ENCODE measurements at regions not wholly inside any gene's neighbourhood (a gene's known extent, or its start where the extent isn't known, plus 50 kb on each side); places are given as distances from the start of the nearest gene placed in this dataset.

GRCh38 chr5:34505731-34506130 is 150.4 kb upstream of the RAI14 start:
- no peak for DNase-seq (ENCODE audit: low read depth)

- DNase-seq (ENCODE audit: low read depth), result no peak
Measured at GRCh38 chr5:34507933-34508332, 148.2 kb upstream of the RAI14 start.

DNA sequence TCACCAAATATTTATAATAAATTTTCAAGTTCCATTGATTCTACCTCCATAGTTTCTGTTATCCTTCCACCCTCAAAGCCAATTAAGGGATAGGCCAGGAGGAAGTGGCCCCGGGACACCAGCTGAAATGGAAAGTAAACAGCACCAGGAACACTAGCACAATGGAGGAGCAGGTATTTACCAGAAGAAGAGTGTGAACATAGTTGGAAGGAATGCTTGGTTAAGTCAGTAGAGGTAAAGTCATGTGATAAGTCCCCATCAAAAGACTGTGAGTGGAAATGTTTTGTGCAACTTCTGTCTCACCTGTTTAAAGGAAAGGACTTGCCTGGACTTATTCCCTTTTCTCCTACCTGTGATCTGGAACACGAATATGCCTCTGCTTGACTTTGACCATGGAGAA is 146.7 kb upstream of the RAI14 start:
- no peak for DNase-seq (ENCODE audit: low read depth)

- DNase-seq (ENCODE audit: low read depth), result no peak
Measured at GRCh38 chr5:34510002-34510401, 146.1 kb upstream of the RAI14 start.

- no peak for DNase-seq (ENCODE audit: low read depth)
Measured at GRCh38 chr5:34511063-34511462, 145.1 kb upstream of the RAI14 start.

DNA sequence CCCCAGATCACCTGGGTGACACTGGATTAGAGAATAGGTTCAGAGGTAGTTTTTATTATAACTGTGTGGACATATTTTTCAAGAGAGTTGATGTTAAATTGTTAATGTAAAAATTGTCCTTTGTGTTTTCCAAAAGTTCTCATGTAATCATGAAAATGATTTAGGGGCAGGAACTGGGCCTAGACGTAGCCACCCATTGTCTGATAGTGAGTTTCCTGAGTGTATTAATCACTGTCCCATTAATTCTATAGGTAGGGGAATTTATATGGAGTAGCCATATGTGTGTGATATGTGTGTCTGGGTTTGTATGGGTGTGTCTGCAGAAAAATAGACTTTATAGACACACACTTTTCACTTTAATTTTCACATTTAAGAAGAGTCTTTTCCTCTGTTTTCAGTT is 144.6 kb upstream of the RAI14 start:
- no peak for DNase-seq (ENCODE audit: low read depth)

- no peak for DNase-seq (ENCODE audit: low read depth)
Measured at GRCh38 chr5:34511915-34512314, 144.2 kb upstream of the RAI14 start.

- no peak for DNase-seq (ENCODE audit: low read depth)
Measured at GRCh38 chr5:34516166-34516565, 140.0 kb upstream of the RAI14 start.

DNA sequence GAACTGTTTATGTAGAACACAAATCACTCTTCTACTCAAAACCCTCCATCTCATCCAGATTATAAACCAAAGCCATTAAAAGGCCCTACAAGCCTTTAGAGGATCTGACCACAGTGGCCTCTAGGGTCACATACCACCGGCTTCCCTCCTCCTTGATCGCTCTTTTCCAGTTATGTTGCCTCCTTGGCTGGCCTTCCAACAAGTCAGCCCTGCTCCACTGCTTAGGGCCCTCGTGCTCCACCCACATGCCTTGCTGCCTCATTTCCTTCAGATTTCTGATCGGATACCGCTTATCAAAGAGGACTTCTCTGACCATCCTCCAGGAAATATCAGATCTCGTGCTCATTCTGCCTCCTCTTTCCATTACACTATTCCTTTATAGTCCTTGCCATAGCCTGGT is 139.4 kb upstream of the RAI14 start:
- DNase-seq (ENCODE audit: low read depth), result no peak

- DNase-seq (ENCODE audit: low read depth), result no peak
Measured at GRCh38 chr5:34517249-34517648, 138.9 kb upstream of the RAI14 start.

GRCh38 chr5:34519489-34520220 is 136.5 kb upstream of the RAI14 start:
- no peak for DNase-seq (ENCODE audit: low read depth)

GRCh38 chr5:34521628-34522290 is 134.4 kb upstream of the RAI14 start:
- no peak for DNase-seq (ENCODE audit: low read depth)

DNA sequence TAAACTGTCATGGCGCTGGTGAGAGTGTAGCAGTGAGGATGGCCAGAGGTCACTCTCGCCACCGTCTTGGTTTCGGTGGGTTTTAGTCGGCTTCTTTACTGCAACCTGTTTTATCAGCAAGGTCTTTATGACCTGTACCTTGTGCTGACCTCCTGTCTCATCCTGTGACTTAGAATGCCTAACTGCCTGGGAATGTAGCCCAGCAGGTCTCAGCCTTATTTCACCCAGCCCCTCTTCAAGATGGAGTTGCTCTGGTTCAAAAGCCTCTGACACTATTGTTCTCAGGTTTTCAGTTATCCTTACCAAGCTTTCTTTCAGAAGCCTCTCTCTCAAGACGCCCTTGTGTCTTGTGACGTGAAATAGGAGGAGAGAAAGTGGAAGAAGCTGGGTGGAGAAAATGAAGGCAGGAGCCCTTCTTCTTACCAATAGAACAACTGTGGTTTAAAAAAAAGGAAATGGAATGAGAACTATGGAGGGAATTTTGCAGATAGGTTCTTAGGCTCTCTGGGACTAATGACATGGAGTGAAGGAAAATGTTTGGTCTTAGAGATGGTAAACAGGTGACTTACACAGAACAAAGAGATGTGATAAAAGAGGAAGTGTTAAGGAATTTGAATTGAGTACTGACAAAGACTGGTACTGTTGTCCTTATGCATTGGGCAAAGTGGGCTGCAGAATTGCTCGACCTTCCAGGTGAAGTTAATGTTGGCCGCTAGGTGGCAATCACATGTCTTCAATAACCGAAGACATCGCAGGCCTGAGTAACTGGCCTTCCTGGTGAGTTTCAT is 133.3 kb upstream of the RAI14 start:
- DNase-seq (ENCODE audit: low read depth), result no peak

GRCh38 chr5:34523387-34523726 is 132.8 kb upstream of the RAI14 start:
- DNase-seq (ENCODE audit: low read depth), result no peak

GRCh38 chr5:34524123-34524522 is 132.0 kb upstream of the RAI14 start:
- DNase-seq (ENCODE audit: low read depth), result no peak

DNA sequence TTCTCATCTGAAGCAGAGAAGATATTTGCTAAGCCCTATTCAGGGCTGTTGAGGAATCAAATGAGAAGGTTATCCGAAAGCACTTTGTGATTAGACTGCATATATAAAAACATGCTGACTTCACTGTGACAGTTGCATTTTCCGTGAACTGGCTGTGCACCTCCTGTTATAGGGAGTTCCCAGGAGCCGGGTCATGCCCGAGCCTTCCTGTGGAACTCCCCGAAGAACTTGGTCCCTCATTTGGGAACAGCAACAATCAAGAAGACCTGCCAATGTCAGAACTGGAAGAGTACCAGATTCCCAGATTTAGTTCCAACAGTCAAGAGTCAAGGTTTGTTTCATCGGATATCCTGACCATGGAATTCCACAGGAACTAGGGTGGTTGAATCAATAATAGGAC is 130.4 kb upstream of the RAI14 start:
- DNase-seq (ENCODE audit: low read depth), result no peak

- no peak for DNase-seq (ENCODE audit: low read depth)
Measured at GRCh38 chr5:34526682-34527305, 129.3 kb upstream of the RAI14 start.

DNA sequence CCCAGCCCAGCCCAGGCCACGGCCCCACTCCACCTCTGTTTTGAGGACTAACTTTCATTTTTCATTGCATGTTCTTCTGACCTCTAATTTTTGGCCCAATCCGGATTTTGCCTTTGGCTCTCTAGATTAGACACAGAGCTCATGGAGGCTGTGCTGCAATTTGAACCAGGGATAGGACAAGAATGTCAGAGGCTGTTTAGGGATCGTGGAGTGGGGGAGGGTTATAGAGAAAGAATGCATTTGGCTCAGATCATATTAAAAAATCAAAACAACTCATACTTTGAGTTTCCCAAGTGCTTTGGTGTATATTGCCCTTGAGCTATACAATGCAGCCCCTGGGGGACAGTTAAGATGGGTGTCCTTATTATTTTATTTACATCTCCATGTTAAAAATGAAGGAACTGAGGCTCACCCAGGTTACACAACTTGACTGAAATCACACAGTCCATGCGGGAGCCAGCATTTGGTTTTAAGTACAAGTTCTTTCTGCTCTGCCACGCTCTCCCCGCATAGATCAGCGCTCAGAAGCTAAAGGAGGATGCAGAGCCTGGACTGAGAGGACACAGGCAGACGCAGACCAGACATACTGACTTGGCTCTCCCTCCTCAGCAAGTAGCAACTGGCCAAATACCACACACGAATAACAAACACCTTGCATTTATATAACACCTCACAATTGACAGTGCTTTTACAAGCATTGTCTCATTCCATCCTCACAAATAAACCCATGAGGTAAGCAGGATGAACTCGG is 126.4 kb upstream of the RAI14 start:
- DNase-seq (ENCODE audit: low read depth), result no peak

DNA sequence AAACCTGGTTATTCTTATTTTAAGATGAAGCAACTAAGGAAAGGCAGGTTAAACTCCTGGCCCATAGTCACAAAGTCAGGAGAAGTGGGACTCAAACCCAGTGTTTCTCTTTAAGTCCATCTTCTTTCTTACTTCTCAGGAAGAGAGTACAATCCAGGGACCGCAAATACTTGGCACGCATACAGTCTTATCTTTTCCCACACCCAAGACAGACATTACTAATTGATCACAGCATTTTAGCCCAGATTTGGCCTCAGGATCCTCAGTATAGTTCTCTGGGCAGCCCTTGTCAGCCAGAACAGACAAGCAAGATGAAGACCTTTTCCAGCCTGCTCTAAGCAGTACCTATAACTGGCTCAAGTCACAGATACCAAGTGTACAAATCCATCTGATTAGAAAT is 125.5 kb upstream of the RAI14 start:
- no peak for DNase-seq (ENCODE audit: low read depth)

GRCh38 chr5:34531751-34532360 is 124.3 kb upstream of the RAI14 start:
- DNase-seq (ENCODE audit: low read depth), result no peak
